HFF-Myc (cell line): ENCODE measurements at regions not wholly inside any gene's neighbourhood (a gene's known extent, or its start where the extent isn't known, plus 50 kb on each side); places are given as distances from the start of the nearest gene placed in this dataset.
A peak's percentile ranks its signal among the peaks of the same experiment; 100 is the strongest.

Experiments used
- DNase-seq: peaks from one replicate; pipeline ENCODE4 v3.0.0-alpha.2; 2011; ENCODE audit warnings: low read depth; ENCODE audit errors: extremely low read depth
- H3K4me3 ChIP-seq: replicated peaks from 2 replicates; pipeline ENCODE4 v1.5.1; 2011; ENCODE audit warnings: low read depth, mild to moderate bottlenecking, control low read depth, low read length
- CTCF ChIP-seq: IDR thresholded peaks from 2 replicates; pipeline ENCODE4 v1.5.1; 2012; ENCODE audit warnings: mild to moderate bottlenecking, low read depth, low read length, control low read depth; ENCODE audit errors: missing control alignments

GRCh38 chr20:16801919-16802651 lies 53.9 kb downstream of the OTOR start:
- peak; percentile 33 for DNase-seq
- no peak overlapping the region for H3K4me3 ChIP-seq
- peak; percentile 83 for TF ChIP-seq CTCF

GRCh38 chr20:16802652-16802935 lies 54.4 kb downstream of the OTOR start:
- DNase-seq = no peak
- H3K4me3 ChIP-seq = no peak overlapping the region
- TF ChIP-seq CTCF = no peak

GRCh38 chr20:16803965-16804792 lies 56.0 kb downstream of the OTOR start:
- peak; percentile 6 for DNase-seq
- H3K4me3 ChIP-seq = no peak overlapping the region
- peak; percentile 88 for TF ChIP-seq CTCF

- H3K4me3 ChIP-seq = no peak overlapping the region
- no peak for DNase-seq
- TF ChIP-seq CTCF = no peak
Measured at GRCh38 chr20:16804793-16805187, 56.6 kb downstream of the OTOR start.

- TF ChIP-seq CTCF = no peak
- no peak for DNase-seq
Measured at GRCh38 chr20:16806061-16806460, 57.9 kb downstream of the OTOR start.

GRCh38 chr20:16806886-16807285 lies 58.7 kb downstream of the OTOR start:
- DNase-seq = no peak
- no peak for TF ChIP-seq CTCF
- no peak overlapping the region for H3K4me3 ChIP-seq

More at GRCh38 chr20:16806061-16806460, 57.9 kb downstream of the OTOR start:
- H3K4me3 ChIP-seq = no peak overlapping the region
